NCI-H460 (cell line): ENCODE measurements at regions not wholly inside any gene's neighbourhood (a gene's known extent, or its start where the extent isn't known, plus 50 kb on each side); places are given as distances from the start of the nearest gene placed in this dataset.

Experiments used
- DNase-seq: peaks from one replicate; pipeline ENCODE4 v3.0.0-alpha.2; 2016; ENCODE audit warnings: low read depth; ENCODE audit errors: extremely low read depth

- no peak for DNase-seq
Observed at GRCh38 chr2:15074319-15074718, 441.8 kb downstream of the LRATD1 start.

- DNase-seq: no peak
Observed at GRCh38 chr2:15074751-15075700, 442.5 kb downstream of the LRATD1 start.

- no peak for DNase-seq
Observed at GRCh38 chr2:15076668-15077067, 444.2 kb downstream of the LRATD1 start.

- no peak for DNase-seq
Observed at GRCh38 chr2:15081356-15081755, 448.8 kb downstream of the LRATD1 start.

GRCh38 chr2:15082105-15083058, 449.9 kb downstream of the LRATD1 start:
- no peak for DNase-seq

GRCh38 chr2:15084826-15085489, 452.4 kb downstream of the LRATD1 start:
- no peak for DNase-seq

GRCh38 chr2:15092181-15092580, 459.7 kb downstream of the LRATD1 start:
- DNase-seq: no peak

- no peak for DNase-seq
Observed at GRCh38 chr2:15092691-15093090, 460.2 kb downstream of the LRATD1 start.

GRCh38 chr2:15094161-15094560, 461.6 kb downstream of the LRATD1 start:
- DNase-seq: no peak

GRCh38 chr2:15096873-15097272, 464.3 kb downstream of the NBAS start:
- DNase-seq: no peak

- no peak for DNase-seq
Observed at GRCh38 chr2:15107137-15107536, 454.0 kb downstream of the NBAS start.

GRCh38 chr2:15111718-15112117, 449.4 kb downstream of the NBAS start:
- DNase-seq: no peak

GRCh38 chr2:15112216-15112615, 448.9 kb downstream of the NBAS start:
- no peak for DNase-seq

GRCh38 chr2:15115776-15116175, 445.4 kb downstream of the NBAS start:
- DNase-seq: no peak

- DNase-seq: no peak
Observed at GRCh38 chr2:15116830-15117229, 444.3 kb downstream of the NBAS start.
